ENCODE measurements at regions not wholly inside any gene's neighbourhood (a gene's known extent, or its start where the extent isn't known, plus 50 kb on each side); places are given as distances from the start of the nearest gene placed in this dataset.
A peak's percentile ranks its signal among the peaks of the same experiment; 100 is the strongest.

DNA sequence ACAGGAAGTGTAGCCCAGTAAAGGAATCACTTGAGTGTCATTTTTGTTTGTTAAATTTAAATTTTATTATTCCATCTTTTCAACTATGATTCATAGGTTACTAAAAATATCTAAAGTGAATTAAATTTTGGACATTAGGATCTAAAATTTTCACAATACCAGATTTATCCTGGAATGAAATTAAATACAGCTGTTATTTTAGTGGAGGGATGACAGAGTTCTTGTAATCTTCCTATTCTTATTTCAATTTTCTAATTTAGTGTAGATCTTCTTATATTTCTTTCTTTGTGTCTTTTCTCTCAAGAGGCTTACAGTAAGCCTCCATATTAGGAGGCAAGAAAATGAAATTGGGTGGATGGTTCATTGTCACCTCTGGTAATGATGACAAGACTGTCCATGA, 167.9 kb upstream of the TNC start:
- TF ChIP-seq, protein P1, sequence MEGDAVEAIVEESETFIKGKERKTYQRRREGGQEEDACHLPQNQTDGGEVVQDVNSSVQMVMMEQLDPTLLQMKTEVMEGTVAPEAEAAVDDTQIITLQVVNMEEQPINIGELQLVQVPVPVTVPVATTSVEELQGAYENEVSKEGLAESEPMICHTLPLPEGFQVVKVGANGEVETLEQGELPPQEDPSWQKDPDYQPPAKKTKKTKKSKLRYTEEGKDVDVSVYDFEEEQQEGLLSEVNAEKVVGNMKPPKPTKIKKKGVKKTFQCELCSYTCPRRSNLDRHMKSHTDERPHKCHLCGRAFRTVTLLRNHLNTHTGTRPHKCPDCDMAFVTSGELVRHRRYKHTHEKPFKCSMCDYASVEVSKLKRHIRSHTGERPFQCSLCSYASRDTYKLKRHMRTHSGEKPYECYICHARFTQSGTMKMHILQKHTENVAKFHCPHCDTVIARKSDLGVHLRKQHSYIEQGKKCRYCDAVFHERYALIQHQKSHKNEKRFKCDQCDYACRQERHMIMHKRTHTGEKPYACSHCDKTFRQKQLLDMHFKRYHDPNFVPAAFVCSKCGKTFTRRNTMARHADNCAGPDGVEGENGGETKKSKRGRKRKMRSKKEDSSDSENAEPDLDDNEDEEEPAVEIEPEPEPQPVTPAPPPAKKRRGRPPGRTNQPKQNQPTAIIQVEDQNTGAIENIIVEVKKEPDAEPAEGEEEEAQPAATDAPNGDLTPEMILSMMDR (conservative IDR thresholded peaks at IDR 0.05; ENCODE audit: low read length), result no peak
- peak; percentile 39 for DNase-seq (ENCODE audit: low read depth)
- H3K4me3 ChIP-seq (ENCODE audit: low read length), result no peak overlapping the region

- no peak for DNase-seq (ENCODE audit: low read depth)
- H3K4me3 ChIP-seq (ENCODE audit: low read length), result no peak overlapping the region
- TF ChIP-seq, protein P1 (conservative IDR thresholded peaks at IDR 0.05; ENCODE audit: low read length), result no peak
Observed at GRCh38 chr9:115286411-115286810, 168.5 kb upstream of the TNC start.

- DNase-seq (ENCODE audit: low read depth), result peak; percentile 62
- TF ChIP-seq, protein P1 (conservative IDR thresholded peaks at IDR 0.05; ENCODE audit: low read length), result no peak
- H3K4me3 ChIP-seq (ENCODE audit: low read length), result no peak overlapping the region
Observed at GRCh38 chr9:115289757-115290208, 171.8 kb upstream of the TNC start.

DNA sequence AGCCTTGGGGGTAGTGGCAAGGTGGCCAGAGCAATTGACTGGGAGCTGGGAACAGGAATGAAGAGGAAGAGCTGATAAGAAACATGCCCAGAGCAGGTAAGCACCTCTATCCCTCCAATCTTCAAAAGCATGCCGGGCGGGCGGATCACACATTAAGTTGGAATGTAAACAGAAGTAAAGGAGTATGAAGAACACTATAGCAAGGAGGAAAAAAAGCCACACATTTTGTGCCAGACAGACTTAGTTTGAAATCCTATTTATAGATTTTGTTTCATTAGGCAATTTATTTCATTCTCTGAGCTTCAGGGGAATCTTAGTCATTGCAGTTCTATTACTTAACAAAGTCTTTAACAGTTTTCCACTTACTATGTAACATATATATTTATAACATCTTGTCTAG, 173.9 kb upstream of the TNC start:
- TF ChIP-seq, protein P1 (conservative IDR thresholded peaks at IDR 0.05; ENCODE audit: low read length), result no peak
- peak; percentile 37 for DNase-seq (ENCODE audit: low read depth)
- no peak overlapping the region for H3K4me3 ChIP-seq (ENCODE audit: low read length)

- TF ChIP-seq, protein P1 (conservative IDR thresholded peaks at IDR 0.05; ENCODE audit: low read length), result no peak; the same call in 1 of the 2 replicates
- DNase-seq (ENCODE audit: low read depth), result peak; percentile 25
- H3K4me3 ChIP-seq (ENCODE audit: low read length), result no peak overlapping the region
Observed at GRCh38 chr9:115292584-115293279, 174.8 kb upstream of the TNC start.

DNA sequence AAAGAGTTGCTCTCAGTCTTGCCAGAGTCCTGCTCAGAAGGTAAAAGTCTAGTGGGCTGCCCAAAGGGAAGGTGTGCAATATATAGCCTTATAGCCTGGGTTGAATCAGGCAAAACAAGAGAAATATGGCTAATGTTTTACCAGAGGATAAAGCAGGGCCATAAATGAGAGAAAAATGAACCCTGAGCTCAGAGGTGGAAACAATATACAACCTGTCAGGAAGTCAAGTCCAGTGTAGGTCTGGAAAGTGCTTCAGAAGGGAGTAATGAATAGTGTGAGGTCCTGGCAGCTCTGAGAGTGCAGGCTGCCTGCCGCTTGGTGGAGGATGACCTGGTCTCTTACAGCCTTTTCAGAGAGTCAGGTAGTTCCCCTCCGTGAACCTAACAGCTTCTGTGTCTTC, 177.8 kb upstream of the TNC start:
- TF ChIP-seq, protein P1 (conservative IDR thresholded peaks at IDR 0.05; ENCODE audit: low read length), result no peak
- no peak for DNase-seq (ENCODE audit: low read depth)
- H3K4me3 ChIP-seq (ENCODE audit: low read length), result no peak overlapping the region

DNA sequence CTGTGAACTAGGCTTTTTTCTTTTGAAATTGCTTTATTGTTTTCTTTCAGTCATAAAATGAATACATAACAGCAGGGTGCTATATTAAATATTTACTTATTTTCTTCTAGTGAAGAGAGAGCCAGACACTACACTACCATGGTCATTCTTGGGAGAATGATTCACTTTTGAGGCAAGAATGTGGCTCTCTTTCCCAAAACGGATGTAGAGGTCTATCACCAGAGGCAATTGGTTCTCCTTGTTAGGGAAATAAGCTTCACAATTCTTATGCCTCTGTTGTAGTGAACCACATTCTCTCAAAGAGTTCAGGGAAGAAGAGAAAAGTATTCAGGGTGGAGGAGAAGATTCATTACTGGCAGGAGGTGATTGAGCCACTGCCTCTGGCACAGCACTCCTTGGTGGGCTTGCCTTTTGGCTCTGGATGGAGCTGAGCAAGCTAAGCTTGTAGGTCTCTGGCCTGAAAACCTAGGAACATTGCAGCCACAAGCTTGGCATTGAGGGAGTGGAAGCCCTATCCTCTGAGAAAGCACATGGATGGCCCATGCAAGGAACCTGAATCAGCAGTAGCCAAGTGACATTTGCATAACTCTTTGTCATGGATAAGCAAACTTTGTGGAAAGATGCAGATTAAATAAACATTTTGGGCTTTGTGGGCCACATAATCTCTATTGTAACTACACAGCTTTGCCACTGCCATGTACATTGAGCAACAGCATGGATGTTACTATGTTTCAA, 179.0 kb upstream of the TNC start:
- DNase-seq (ENCODE audit: low read depth), result peak; percentile 60
- no peak overlapping the region for H3K4me3 ChIP-seq (ENCODE audit: low read length)
- TF ChIP-seq, protein P1 (conservative IDR thresholded peaks at IDR 0.05; ENCODE audit: low read length), result no peak

Measured in AG10803 (cell line).